Suppressor macrophage treated with lipopolysaccharide for 1 hour (primary cell): ENCODE measurements at regions not wholly inside any gene's neighbourhood (a gene's known extent, or its start where the extent isn't known, plus 50 kb on each side); places are given as distances from the start of the nearest gene placed in this dataset.
"Not testable (repeated sequence)": the region's sequence is repeated elsewhere in the genome, so short reads cannot be mapped to it uniquely, and the experiment has no call there.

Experiments used
- DNase-seq, 3 donors: peaks; one replicate each; pipeline ENCODE4 v3.0.0-alpha.2; 2020 to 2022

GRCh38 chr9:71268871-71269635, 147.6 kb upstream of the TRPM3 start:
- DNase-seq, result no peak

GRCh38 chr9:71263451-71263850, 142.0 kb upstream of the TRPM3 start:
- no peak for DNase-seq

- not testable (repeated sequence) for DNase-seq
These were observed 139.0 kb upstream of the TRPM3 start for GRCh38 chr9:71260419-71260818.

GRCh38 chr9:71254592-71255277, 133.3 kb upstream of the TRPM3 start:
- DNase-seq, result peak in 1 of 3 donors; percentile 3

- DNase-seq, result no peak
These were observed 131.6 kb upstream of the TRPM3 start for GRCh38 chr9:71253011-71253410.

GRCh38 chr9:71250581-71250980, 129.2 kb upstream of the TRPM3 start:
- DNase-seq, result no peak

- peak; percentile 59 to 68 (median 66) for DNase-seq
These were observed 128.4 kb upstream of the TRPM3 start for GRCh38 chr9:71249729-71250317.

- DNase-seq, result no peak
These were observed 124.2 kb upstream of the TRPM3 start for GRCh38 chr9:71245651-71246050.

- DNase-seq, result no peak
These were observed 122.5 kb upstream of the TRPM3 start for GRCh38 chr9:71243951-71244350.

- no peak for DNase-seq
These were observed 120.7 kb upstream of the TRPM3 start for GRCh38 chr9:71242081-71242480.

GRCh38 chr9:71237051-71237450, 115.6 kb upstream of the TRPM3 start:
- DNase-seq, result no peak

GRCh38 chr9:71233646-71234045, 112.2 kb upstream of the TRPM3 start:
- DNase-seq, result no peak

- no peak for DNase-seq
These were observed 102.6 kb upstream of the TRPM3 start for GRCh38 chr9:71223953-71224538.

GRCh38 chr9:71218774-71219173, 97.4 kb upstream of the TRPM3 start:
- DNase-seq, result no peak

- DNase-seq, result no peak
These were observed 92.2 kb upstream of the TRPM3 start for GRCh38 chr9:71213633-71214032.

GRCh38 chr9:71210326-71210725, 88.9 kb upstream of the TRPM3 start:
- DNase-seq, result no peak

GRCh38 chr9:71209890-71210289, 88.5 kb upstream of the TRPM3 start:
- no peak for DNase-seq

GRCh38 chr9:71202931-71203330, 81.5 kb upstream of the TRPM3 start:
- no peak for DNase-seq

GRCh38 chr9:71191708-71192107, 70.3 kb upstream of the TRPM3 start:
- DNase-seq, result no peak

- DNase-seq, result no peak
These were observed 61.8 kb upstream of the TRPM3 start for GRCh38 chr9:71183251-71183650.

GRCh38 chr9:71179183-71179582, 57.8 kb upstream of the TRPM3 start:
- no peak for DNase-seq

GRCh38 chr9:71177901-71178300, 56.5 kb upstream of the TRPM3 start:
- DNase-seq, result no peak

- DNase-seq, result no peak
These were observed 50.1 kb upstream of the TRPM3 start for GRCh38 chr9:71171517-71171916.
